ENCODE measurements at regions not wholly inside any gene's neighbourhood (a gene's known extent, or its start where the extent isn't known, plus 50 kb on each side); places are given as distances from the start of the nearest gene placed in this dataset.

- no peak for DNase-seq (ENCODE audit: low spot score)
- ChIA-PET POLR2A (ENCODE audit: low non-redundant PET) (no interaction called here), CTCF (no interaction called here)
- no peak overlapping the region for H3K27ac ChIP-seq
- TF ChIP-seq CTCF (conservative IDR thresholded peaks at IDR 0.05; ENCODE audit: low read depth), result no peak
These were observed 584.4 kb upstream of the EEF2KMT start for GRCh38 chr16:5681966-5682365.

GRCh38 chr16:5678371-5678770 lies 580.8 kb upstream of the EEF2KMT start:
- DNase-seq (ENCODE audit: low spot score), result no peak
- H3K27ac ChIP-seq, result no peak overlapping the region
- TF ChIP-seq CTCF (conservative IDR thresholded peaks at IDR 0.05; ENCODE audit: low read depth), result no peak
- CTCF ChIA-PET, result no interaction called here
- POLR2A ChIA-PET (ENCODE audit: low non-redundant PET), result no interaction called here

- no peak for DNase-seq (ENCODE audit: low spot score)
- H3K27ac ChIP-seq, result no peak overlapping the region
- ChIA-PET POLR2A (ENCODE audit: low non-redundant PET) (no interaction called here), CTCF (no interaction called here)
- no peak for TF ChIP-seq CTCF (conservative IDR thresholded peaks at IDR 0.05; ENCODE audit: low read depth)
These were observed 573.8 kb upstream of the EEF2KMT start for GRCh38 chr16:5671421-5671820.

GRCh38 chr16:5670198-5670597 lies 572.6 kb upstream of the EEF2KMT start:
- H3K27ac ChIP-seq, result no peak overlapping the region
- TF ChIP-seq CTCF (conservative IDR thresholded peaks at IDR 0.05; ENCODE audit: low read depth), result no peak
- DNase-seq (ENCODE audit: low spot score), result no peak
- ChIA-PET POLR2A (ENCODE audit: low non-redundant PET) (no interaction called here), CTCF (no interaction called here)

- no peak for DNase-seq (ENCODE audit: low spot score)
- no peak for TF ChIP-seq CTCF (conservative IDR thresholded peaks at IDR 0.05; ENCODE audit: low read depth)
- ChIA-PET CTCF (no interaction called here), POLR2A (ENCODE audit: low non-redundant PET) (no interaction called here)
- H3K27ac ChIP-seq, result no peak overlapping the region
These were observed 571.0 kb upstream of the EEF2KMT start for GRCh38 chr16:5668553-5668952.

- no peak for TF ChIP-seq CTCF (conservative IDR thresholded peaks at IDR 0.05; ENCODE audit: low read depth)
- DNase-seq (ENCODE audit: low spot score), result no peak
- ChIA-PET CTCF (interaction anchor here (0.7 kb wide), 1 partner anchor 53 kb away, joined by 3 read pairs; no protein-coding TSS in a partner anchor), POLR2A (ENCODE audit: low non-redundant PET) (no interaction called here)
- no peak overlapping the region for H3K27ac ChIP-seq
These were observed 568.2 kb upstream of the EEF2KMT start for GRCh38 chr16:5665834-5666233.

- TF ChIP-seq CTCF (conservative IDR thresholded peaks at IDR 0.05; ENCODE audit: low read depth), result no peak
- CTCF ChIA-PET, result no interaction called here
- DNase-seq (ENCODE audit: low spot score), result no peak
- POLR2A ChIA-PET (ENCODE audit: low non-redundant PET), result no interaction called here
- no peak overlapping the region for H3K27ac ChIP-seq
These were observed 556.2 kb upstream of the EEF2KMT start for GRCh38 chr16:5653789-5654188.

Measured in RWPE1 (cell line).